Hepatocyte (in vitro differentiated cells): ENCODE measurements at regions not wholly inside any gene's neighbourhood (a gene's known extent, or its start where the extent isn't known, plus 50 kb on each side); places are given as distances from the start of the nearest gene placed in this dataset.
"Not testable (repeated sequence)": the region's sequence is repeated elsewhere in the genome, so short reads cannot be mapped to it uniquely, and the experiment has no call there.

ENCODE experiments used
- EZH2phosphoT487 ChIP-seq: fragments of 200-600 bp; sonication (generic); IDR thresholded peaks from one replicate; pipeline ENCODE4 v1.6.1; 2018; ENCODE audit warnings: antibody characterized with exemption, mild to moderate bottlenecking, low read depth, moderate library complexity; ENCODE audit not compliant: unreplicated experiment, severe bottlenecking
- TF ChIP-seq, protein P1 (sequence below): fragments of 200-600 bp; sonication (generic); IDR thresholded peaks from 2 replicates; pipeline ENCODE4 v1.5.1; 2016; ENCODE audit warnings: antibody characterized with exemption, mild to moderate bottlenecking; ENCODE audit not compliant: poor library complexity

- TF ChIP-seq, protein P1, sequence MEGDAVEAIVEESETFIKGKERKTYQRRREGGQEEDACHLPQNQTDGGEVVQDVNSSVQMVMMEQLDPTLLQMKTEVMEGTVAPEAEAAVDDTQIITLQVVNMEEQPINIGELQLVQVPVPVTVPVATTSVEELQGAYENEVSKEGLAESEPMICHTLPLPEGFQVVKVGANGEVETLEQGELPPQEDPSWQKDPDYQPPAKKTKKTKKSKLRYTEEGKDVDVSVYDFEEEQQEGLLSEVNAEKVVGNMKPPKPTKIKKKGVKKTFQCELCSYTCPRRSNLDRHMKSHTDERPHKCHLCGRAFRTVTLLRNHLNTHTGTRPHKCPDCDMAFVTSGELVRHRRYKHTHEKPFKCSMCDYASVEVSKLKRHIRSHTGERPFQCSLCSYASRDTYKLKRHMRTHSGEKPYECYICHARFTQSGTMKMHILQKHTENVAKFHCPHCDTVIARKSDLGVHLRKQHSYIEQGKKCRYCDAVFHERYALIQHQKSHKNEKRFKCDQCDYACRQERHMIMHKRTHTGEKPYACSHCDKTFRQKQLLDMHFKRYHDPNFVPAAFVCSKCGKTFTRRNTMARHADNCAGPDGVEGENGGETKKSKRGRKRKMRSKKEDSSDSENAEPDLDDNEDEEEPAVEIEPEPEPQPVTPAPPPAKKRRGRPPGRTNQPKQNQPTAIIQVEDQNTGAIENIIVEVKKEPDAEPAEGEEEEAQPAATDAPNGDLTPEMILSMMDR = not testable (repeated sequence)
- not testable (repeated sequence) for TF ChIP-seq EZH2phosphoT487
Observed at GRCh38 chr4:9707281-9707680, 74.2 kb upstream of the DRD5 start.
